HG03039 (cell line): ENCODE measurements at regions not wholly inside any gene's neighbourhood (a gene's known extent, or its start where the extent isn't known, plus 50 kb on each side); places are given as distances from the start of the nearest gene placed in this dataset.

Experiments
- ATAC-seq: cut with Tn5 transposase; IDR thresholded peaks from one replicate; pipeline ENCODE4 v1.9.1; 2021; ENCODE audit warnings: mild to moderate bottlenecking, moderate library complexity; ENCODE audit not compliant: unreplicated experiment

DNA sequence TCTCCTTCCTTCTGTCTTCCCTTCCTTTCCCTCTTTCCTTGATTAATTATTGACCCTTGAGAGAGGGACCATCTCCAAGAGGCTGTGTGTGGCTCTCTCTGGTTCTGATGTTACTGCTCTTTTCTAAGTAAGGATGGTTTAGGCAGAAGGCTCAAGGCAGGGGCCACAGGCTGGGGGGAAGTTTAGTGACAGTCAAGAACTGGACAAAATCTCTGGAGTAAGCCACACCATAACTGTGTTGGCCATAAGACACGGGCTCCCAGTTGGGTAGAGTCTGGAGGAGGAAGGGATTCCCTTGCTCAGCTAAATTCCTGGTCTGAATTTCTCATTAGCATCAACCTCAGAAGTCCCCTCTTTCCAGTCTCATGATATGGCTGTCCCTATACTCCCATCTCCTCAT, 74.7 kb downstream of the BUD13 start:
- no peak for ATAC-seq

DNA sequence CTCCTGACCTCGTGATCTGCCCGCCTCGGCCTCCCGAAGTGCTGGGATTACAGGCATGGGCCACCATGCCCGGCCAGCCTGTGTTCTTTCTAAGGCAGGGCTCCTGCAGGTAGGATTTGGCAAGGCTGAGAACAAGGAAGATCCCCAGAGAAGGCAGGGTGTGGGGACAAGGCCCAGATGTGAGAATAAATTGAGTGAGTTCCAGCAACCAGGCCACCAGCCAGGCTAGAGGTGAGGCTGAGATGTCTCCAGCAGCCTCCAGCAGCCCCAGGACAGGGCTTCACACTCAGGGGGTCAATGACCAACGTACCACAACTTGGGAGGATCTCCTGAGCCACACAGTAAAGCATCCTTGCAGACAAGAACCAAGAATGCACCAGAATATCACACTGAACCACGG, 75.1 kb downstream of the BUD13 start:
- ATAC-seq: no peak

DNA sequence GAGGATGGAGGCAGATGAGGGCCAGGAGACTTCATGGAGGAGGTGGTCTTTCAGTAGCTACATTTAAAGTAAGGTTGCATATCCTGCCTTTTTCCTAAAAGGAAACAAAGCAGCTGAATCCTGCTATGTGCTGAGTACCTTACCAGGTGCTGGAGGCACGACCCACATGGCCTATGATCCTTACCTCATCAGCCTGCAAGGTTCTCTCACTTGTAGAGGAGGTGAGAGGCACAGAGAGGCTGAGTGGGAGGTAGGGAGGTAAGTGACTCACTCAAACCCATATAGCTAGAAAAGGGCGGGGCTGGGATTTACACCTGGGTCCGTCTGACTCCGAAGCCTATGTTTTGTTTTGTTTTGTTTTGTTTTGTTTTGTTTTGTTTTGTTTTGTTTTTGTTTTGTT, 75.8 kb downstream of the BUD13 start:
- no peak for ATAC-seq

DNA sequence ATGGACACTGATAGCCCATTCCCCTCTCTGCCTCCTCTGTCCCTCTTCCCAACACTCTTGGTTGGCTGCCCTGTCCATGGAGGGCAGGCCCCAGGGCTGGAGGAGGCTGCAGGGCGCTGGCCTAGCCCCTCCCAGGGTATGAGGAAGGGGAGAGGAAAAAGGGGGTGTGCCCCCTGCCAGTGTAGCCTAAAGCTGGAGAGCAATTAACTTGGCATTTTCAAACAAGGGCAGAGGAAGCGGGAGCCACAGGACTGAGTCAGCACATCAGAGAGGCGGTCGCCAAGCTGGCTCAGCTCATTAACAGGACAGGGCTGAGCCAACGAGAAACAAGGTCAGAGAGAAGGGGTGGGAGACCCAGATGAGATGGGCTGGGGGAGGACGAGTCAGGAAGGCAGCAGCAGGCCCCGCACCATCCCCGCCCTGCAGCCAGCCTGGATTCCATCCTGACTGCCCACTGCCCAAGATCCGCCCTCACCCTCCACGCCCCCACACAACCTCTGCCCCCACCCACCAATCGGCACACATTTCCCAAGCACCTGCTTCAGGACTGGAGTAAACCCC, 76.3 kb downstream of the BUD13 start:
- no peak for ATAC-seq

DNA sequence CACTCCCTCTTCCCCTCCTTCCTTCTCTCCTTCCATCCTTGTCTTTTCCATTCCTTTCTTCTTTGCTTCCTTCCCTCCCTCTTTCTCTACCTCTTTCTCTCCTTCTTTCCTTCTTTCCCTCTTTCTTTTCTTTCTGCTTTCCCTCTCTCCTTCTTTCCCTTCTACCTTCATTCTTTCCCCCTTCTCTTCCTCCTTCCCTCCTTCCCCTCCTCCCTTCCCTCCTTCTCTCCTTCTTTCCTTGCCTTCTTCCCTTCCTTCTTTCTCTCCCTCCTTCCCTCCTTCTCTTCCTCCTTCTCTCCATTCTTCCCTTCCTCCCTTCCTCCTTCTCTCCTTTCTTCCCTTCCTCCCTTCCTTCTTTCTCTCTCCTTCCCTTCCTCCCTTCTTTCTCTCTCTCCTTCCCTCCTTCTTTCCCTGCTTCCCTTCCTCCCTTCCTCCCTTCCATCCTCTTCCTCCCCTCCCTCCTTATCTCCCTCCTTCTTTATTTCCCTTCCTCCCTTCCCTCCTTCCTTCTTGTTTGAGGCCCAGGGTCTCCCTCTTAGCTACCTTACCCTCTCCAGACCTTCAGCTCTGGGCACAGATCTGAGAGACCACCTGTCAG, 77.0 kb downstream of the BUD13 start:
- ATAC-seq: no peak

DNA sequence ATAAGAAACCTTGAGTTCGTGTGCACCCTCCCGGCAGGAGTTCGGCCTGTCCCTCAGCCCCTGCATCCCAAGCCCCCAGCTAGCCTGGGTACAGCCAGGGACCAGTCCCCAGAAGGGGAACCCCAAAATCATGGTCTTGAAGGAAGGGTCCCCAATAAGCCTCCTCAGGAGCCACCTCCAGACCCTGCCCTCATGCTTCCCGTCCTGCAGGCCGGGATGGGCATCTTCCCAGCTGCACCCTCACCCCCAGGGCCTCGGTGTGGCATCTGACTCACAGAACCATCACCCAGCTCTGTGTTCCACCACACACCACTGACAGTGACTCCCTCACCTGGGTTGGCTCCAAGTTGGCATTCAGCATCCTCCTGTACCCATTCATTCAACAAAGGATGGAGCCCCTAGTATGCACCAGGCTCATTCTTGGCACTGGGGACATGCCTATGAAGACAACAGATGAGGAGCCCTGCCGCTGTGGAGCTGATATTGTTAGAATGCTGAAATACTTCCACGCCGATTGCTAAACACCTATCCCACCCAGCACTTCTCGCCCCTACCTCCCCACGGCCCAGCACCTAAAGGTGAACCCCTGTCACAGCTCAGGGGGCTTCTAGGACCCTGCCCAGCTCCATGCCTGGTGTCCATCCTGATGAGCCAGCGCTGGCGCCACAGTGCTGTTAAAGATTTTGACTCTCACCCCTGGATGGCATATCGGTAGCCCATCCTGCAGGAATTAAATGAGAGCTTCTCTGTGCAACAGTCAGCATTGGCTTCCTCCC, 77.8 kb downstream of the BUD13 start:
- no peak for ATAC-seq

DNA sequence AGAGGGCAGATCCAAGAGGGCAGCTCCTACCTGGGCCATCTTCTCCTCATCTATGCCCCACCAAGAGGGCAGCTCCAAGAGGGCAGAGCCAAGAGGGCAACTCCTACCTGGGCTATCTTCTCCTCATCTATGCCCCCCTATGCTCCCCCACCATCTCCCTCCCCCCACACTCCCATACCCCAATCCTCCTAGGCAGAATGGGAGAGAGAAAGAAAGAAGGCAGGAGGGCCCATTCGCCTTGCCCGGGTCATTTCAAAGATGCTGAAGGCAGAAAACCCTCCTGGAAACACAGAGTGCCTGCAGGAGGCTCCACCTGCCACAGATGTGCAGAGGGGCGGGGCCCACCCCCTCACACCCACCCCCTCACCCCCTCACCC, 78.5 kb downstream of the BUD13 start:
- no peak for ATAC-seq

DNA sequence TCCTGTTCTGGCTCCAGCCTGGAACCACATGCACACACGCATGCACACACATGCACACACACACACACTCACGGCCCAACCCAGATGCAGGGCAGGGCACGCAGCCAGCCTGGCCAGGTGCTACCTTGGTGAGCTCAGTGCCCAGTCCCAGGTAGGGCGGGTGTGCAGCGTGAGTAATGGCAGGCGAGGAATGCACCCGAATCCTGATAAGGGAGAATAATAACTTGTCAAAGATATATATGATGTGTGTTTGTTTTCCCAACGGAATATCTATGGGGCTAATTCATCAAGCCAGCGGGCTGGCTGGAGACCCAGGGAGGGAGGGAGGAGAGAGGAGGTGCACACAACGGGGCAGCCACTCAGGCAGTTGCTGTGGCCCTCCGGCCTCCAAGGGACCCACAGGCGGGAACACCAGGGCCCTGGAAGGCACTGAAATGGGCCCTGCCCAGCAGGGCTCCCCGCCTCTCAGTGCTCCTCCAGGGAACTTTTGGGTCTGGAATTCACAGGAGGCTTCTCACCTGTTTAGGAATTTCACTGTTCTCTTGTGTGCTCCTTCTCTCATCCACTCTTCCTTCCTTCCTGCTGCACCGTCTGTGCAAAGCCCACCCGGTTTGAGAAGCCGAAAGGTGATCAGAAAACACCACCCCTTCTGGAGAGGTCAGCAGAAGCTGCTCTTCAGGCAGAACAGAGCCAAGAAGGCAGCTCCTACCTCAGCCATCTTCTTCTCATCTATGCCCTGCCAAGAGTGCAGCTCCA, 79.0 kb downstream of the BUD13 start:
- ATAC-seq: no peak

DNA sequence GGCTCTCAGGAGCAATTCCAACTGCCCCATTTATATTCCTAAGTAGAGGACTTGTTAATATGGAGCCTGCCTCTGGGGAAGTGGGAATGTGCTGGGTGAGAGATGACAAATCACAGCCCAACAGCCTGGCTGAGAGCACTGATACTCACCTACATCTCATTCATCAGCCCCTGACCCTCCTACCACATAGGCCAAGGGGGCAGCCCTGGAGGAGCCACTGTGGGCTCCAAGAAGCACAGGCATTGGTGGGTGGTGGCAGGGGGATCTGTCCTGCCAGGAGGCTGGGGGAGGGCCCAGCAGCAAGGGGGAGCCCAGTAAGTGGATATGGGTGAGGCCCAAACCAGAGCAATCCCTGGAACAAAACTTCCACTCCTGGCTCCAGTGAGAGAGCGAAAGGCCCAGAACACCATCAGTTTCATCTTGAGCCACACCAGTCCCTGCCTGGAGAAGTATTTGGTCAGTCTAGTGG, 79.7 kb downstream of the BUD13 start:
- ATAC-seq: no peak

DNA sequence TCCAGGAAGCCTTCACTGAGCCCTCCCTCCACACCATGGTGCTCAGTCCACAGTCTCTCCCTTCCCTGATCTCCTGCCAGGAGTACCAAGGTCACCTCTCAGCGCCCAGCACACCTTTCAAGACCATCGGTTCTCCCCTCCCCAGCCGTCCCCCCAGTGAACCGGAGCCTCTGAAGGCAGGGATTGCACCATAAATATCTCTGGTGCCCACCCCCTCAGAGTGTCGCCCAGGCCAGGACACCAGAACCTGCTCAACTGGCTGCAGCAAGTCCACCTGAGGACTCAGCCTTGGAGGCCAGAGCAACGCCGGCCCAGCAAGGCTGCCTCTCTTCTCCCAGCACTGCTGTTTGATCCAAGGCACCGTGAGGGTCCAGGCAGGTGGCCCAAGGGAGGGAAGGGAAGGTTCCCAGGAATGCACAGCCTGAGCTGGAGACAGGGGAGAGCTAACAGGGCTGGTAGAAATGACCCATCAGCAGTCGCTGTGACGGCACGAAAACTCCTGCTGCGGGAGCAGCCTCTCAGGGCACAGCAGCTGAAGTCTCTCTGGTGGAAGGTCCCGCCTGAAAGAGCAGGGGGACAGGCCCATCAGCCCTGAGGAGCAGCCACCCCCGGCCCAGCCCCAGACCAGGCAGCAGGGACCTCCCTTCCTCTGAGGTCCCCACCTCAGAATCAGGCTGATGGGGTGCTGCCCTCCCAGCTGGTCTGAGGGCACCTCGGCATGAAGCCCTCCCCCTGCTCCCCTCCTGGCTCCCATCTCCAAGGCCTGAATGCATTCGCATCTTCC, 80.3 kb downstream of the BUD13 start:
- ATAC-seq: no peak

DNA sequence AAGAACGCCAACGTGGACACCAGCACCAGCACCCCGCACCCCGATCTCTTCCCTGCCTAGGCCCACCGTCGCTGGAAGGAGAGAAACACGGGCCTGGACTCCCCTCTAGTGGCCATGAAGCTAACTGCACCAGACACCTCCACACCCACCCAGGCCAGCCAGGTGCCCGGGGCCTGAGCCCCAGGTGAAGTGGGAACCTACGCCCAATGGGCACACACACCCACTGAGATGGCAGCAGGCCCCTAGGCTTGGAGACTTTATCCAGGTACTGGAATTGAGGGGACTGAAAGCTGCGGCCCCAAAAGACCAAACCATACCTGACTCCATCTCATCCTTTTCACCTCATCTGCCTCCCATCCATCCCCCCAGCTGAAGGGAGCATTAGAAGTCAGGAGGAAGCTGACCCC, 81.0 kb downstream of the BUD13 start:
- ATAC-seq: no peak

DNA sequence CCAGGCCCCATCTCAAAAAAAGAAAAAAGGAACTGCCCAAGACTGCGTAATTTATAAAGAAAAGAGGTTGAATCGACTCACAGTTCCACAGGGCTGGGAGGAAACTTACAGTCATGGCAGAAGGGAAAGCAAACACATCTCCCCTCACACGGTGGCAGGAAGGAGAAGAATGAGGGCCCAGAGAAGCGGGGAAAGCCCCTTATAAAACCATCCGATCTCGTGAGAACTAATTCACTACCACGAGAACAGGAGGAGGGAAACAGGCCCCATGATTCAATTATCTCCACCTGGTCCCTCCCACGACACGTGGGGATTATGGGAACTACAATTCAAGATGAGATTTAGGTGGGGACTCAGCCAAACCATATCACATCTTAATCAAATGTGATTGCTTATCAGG, 82.2 kb downstream of the BUD13 start:
- ATAC-seq: no peak

DNA sequence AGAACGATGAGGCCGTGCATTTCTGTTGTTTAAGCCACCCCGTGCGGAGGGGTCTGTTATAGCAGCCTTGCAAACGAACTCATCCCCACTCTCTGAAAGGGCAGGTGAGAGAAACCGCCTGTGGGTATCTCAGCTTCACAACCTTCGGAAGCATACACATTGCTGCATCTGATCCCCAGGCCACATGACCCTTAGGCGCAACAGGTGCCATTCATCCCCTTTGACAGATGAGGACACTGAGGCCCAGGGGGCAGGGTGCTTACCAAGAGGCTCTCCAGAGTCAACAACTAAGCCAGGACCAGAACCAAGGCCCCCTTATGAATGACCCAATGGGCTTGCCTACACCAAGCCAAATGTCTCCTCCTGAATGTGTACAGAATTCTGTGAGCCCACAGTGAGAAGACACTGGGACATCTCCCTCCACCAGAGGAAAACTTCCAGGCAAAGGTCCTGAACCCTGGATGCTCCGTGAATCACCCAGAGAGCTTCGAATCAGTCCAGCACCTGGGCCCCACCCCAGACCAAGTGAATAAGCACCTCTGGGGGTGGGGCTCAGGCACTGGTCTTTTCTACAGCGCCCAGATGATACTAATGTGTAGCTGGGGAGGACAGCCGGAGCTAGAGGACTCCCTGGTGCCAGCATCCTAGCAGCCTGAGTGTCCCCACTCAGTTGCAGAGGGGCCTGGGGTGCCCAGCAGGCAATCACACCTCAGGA, 83.2 kb downstream of the BUD13 start:
- no peak for ATAC-seq

DNA sequence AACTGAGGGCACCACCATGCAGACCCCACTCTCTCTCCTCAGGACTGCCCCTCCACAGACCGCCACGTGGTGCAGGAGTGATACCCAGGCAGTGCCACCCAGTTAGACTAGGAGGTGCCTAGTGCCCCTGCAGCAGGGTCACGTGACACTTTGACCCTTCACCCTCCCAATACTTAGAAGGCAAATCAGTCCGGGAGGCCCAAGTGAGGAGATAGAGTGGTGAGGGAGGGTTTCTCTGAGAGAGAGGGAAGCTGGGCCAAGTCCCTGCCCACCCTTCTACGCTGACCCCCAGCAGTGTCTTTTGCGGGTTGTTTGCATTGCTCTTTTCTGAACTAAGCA, 84.6 kb downstream of the BUD13 start:
- no peak for ATAC-seq

DNA sequence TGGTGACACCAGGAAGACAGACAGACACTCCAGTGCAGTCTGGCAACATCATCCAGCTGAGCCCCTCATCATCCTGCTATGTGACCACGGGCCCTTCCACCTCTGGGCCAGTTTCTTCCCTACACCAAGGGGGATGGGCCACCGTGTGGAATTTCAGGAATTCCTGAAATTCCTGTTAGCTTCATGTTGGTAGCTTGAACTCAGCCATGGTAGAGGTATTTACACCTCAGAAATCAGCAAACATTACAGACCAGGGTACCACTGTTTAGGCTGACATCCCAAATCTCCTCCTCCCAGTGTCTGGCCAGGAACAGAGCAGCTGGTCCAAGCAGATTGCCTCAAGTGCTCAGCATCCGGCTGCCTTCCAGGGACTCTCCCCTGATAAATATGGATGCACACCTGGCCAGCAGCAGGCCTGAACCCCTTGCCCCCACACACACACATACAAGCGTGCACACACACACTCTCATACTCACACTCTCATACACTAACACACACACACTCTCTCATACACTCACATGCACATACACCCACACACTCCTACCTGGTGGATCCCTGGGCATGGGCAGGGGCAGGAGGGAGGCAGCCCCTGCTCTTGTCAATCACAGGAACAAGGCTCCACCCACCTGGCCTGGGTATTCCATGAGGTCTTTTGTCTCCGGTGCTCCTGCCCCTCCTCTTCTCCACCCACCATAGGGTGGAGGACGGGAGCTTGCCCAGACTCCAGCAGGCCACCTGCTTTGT, 85.2 kb downstream of the BUD13 start:
- ATAC-seq: no peak

DNA sequence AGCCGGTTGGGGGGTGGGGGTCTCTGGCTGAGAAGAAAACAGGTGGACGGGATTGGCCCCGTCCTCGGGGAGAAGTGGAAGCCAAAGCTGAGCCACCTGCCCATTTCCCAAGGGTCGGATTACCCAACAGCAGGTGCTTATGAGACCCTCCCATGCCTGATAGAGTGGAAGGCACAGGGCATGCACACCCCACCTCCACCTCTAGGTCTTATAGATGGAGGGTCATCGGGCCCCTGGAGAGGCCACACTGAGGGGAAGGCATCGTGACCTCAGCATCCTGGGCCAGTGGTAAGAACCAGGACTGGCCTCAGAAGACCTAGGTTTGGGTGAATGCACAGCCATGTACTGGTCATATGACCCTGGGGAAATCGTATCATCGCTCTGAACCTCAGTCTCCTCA, 85.9 kb downstream of the BUD13 start:
- ATAC-seq: no peak

DNA sequence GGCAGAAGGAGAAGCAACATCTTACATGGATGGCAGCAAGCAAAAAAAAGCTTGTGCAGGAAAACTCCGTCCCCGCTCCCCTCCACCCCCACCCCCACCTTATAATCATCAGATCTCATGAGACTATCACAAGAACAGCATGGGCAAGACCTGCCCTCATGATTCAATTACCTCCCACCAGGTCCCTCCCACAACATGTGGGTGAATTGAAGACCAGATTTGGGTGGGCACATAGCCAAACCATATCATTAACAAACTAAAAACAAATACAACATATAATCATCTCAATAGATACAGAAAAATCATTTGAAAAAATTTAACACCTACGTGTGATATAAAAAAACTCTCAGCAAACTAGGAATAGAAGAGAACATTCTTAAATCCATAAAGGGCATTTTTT, 88.8 kb downstream of the BUD13 start:
- ATAC-seq: no peak

DNA sequence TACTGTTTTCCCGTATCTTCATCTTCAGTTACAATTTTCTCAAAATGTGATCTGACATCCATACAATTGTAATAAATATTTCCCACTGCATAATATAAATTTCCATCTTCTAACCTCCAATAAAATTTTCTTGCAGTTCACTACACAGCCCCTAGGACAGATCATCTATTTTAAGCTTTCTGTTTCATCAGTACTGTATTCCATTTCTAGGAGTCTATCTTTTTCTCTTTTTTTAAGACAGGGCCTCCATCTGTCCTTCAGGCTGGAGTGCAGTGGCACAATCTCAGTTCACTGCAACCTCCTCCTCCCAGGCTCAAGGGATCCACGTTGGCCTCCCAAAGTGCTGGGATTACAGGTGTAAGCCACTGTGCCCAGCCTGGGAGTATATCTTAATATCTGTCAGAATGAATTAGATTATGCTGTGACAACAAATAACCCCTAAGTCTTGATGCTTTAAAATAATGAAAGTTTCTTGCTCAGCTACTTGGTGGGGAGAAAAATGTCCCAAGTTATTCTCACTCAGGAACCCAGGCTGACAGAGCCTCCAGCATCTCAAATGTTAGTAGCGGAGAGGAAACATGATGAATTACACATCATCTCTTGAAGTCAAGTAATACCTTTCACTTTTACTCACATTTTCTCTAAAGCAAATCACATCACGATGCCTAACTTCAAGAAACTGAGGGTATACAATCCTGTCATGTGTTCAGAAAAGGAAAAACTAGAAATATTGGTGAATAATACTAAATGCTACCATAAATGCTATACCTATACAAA, 92.2 kb downstream of the BUD13 start:
- ATAC-seq: no peak

DNA sequence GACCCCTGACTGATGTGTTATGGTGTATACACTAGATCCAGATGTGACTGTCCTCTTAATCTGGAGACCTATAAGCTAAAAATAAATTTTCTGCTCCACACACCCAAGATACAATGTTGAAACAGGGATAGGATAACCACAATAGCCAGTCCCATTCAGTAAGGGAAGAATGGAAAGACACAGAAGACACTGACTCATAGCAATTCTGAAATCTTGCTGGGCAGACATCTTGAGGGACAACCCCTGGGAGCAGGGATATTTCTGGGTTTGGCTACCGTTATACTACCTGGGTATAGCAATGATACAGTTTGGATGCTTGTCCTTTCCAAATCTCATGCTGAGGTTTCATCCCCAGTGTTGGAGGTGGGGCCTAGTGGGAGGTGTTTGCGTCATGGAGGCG, 93.9 kb downstream of the BUD13 start:
- no peak for ATAC-seq
